ENCODE measurements at regions not wholly inside any gene's neighbourhood (a gene's known extent, or its start where the extent isn't known, plus 50 kb on each side); places are given as distances from the start of the nearest gene placed in this dataset.
A peak's percentile ranks its signal among the peaks of the same experiment; 100 is the strongest.

GRCh38 chr11:104333977-104334376, 170.0 kb upstream of the PDGFD start:
- DNase-seq (ENCODE audit: low read depth): peak; percentile 19
- H3K4me3 ChIP-seq (ENCODE audit: control insufficient read depth, low read depth, low read length): no peak overlapping the region
- TF ChIP-seq CTCF (conservative IDR thresholded peaks at IDR 0.05; ENCODE audit: control insufficient read depth, insufficient read depth, low read depth, low read length): peak; percentile 39

- peak; percentile 2 for DNase-seq (ENCODE audit: low read depth)
- peak; percentile 23 for TF ChIP-seq CTCF (conservative IDR thresholded peaks at IDR 0.05; ENCODE audit: control insufficient read depth, insufficient read depth, low read depth, low read length)
- no peak overlapping the region for H3K4me3 ChIP-seq (ENCODE audit: control insufficient read depth, low read depth, low read length)
Observed at GRCh38 chr11:104332110-104332509, 168.2 kb upstream of the PDGFD start.

GRCh38 chr11:104329078-104329665, 165.2 kb upstream of the PDGFD start:
- DNase-seq (ENCODE audit: low read depth): no peak
- TF ChIP-seq CTCF (conservative IDR thresholded peaks at IDR 0.05; ENCODE audit: control insufficient read depth, insufficient read depth, low read depth, low read length): no peak
- no peak overlapping the region for H3K4me3 ChIP-seq (ENCODE audit: control insufficient read depth, low read depth, low read length)

GRCh38 chr11:104328512-104328907, 164.6 kb upstream of the PDGFD start:
- no peak for TF ChIP-seq CTCF (conservative IDR thresholded peaks at IDR 0.05; ENCODE audit: control insufficient read depth, insufficient read depth, low read depth, low read length)
- H3K4me3 ChIP-seq (ENCODE audit: control insufficient read depth, low read depth, low read length): no peak overlapping the region
- DNase-seq (ENCODE audit: low read depth): no peak

GRCh38 chr11:104327861-104328511, 164.0 kb upstream of the PDGFD start:
- no peak overlapping the region for H3K4me3 ChIP-seq (ENCODE audit: control insufficient read depth, low read depth, low read length)
- no peak for DNase-seq (ENCODE audit: low read depth)
- TF ChIP-seq CTCF (conservative IDR thresholded peaks at IDR 0.05; ENCODE audit: control insufficient read depth, insufficient read depth, low read depth, low read length): no peak

- no peak for TF ChIP-seq CTCF (conservative IDR thresholded peaks at IDR 0.05; ENCODE audit: control insufficient read depth, insufficient read depth, low read depth, low read length)
- H3K4me3 ChIP-seq (ENCODE audit: control insufficient read depth, low read depth, low read length): no peak overlapping the region
- DNase-seq (ENCODE audit: low read depth): no peak
Observed at GRCh38 chr11:104325093-104325492, 161.1 kb upstream of the PDGFD start.

All from fibroblast of mammary gland (primary cell).